ENCODE measurements at regions not wholly inside any gene's neighbourhood (a gene's known extent, or its start where the extent isn't known, plus 50 kb on each side); places are given as distances from the start of the nearest gene placed in this dataset.

DNA sequence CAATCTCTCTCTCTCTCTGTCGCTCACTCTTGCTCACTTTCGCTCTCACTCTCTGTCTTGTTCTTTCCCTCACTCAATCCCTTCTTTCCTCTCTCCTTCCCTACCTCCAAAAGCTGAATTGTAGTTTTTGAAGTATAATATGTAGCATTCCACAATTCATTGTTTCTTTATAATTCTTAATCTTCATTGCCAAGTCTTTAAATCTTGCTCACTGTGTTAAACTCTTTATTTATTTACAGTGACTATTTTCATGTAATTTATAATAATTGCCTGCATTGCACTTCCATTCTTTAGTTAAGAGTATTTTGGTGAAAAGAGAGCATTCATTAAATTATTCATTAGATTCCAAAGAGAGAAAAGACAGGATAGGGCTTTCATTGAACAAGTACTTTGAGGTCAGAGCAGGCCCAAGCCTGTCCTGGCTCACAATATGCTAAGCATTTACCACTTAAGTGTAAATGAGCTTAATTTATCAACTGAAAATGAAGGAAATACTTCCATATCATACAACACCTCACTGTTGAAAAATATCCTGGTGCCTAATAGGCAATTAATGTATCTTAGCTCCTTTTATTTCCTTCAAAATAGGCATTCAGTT is 257.4 kb upstream of the SLITRK1 start:
- H3K4me1 ChIP-seq (replicated peaks in 1 of 2): no peaks in the 10 kb centered on the region
- intact Hi-C loops (cut with DNase I): no loop called here
- TF ChIP-seq CTCF (IDR thresholded peaks at IDR 0.05) (no peak), POLR2A (IDR thresholded peaks at IDR 0.05) (no peak)
- H3K27ac ChIP-seq: no peak overlapping the region
- WGBS, 4 donors: 89 to 96% (median 93%) methylated on average over 2 of the region's 2 CpGs
- no peak for DNase-seq
- H3K4me3 ChIP-seq: no peak overlapping the region
- no peaks in the 10 kb centered on the region for H3K9me3 ChIP-seq (replicated peaks in 1 of 3)
- H3K27me3 ChIP-seq: no peaks in the 10 kb centered on the region
- H3K36me3 ChIP-seq (replicated peaks in 1 of 2): no peaks in the 10 kb centered on the region

GRCh38 chr13:84137292-84137691 is 255.0 kb upstream of the SLITRK1 start:
- Histone ChIP-seq H3K9me3 (replicated peaks in 1 of 3) (no peaks in the 10 kb centered on the region), H3K27me3 (no peaks in the 10 kb centered on the region), H3K4me1 (replicated peaks in 1 of 2) (no peaks in the 10 kb centered on the region), H3K36me3 (replicated peaks in 1 of 2) (no peaks in the 10 kb centered on the region), H3K27ac (no peak overlapping the region), H3K4me3 (no peak overlapping the region)
- TF ChIP-seq CTCF (IDR thresholded peaks at IDR 0.05) (no peak), POLR2A (IDR thresholded peaks at IDR 0.05) (no peak)
- 54 to 69% (median 63%) methylated on average over 2 of the region's 2 CpGs for WGBS, 4 donors
- DNase-seq: no peak
- intact Hi-C loops (cut with DNase I): no loop called here

DNA sequence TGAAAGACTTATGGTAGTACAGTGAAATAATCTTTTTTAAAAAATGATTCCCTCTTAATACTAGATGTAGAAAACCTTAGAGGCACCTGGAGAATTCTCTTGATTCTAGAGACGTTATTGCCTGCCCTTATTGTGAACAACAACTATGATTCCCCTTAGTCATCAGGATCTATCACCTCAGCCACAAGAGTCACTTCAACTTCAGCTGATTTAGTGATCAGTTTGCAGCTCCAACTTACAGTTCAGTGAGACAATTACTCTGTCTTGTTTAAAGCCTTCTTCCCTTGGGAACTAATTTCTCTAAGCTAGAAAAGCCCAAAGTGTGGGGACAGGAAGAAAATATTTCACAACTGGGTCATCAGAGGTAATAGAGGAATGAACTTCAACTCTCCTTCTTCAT is 254.3 kb upstream of the SLITRK1 start:
- Histone ChIP-seq H3K27me3 (no peaks in the 10 kb centered on the region), H3K9me3 (replicated peaks in 1 of 3) (no peaks in the 10 kb centered on the region), H3K4me1 (replicated peaks in 1 of 2) (no peaks in the 10 kb centered on the region), H3K27ac (no peak overlapping the region), H3K36me3 (replicated peaks in 1 of 2) (no peaks in the 10 kb centered on the region), H3K4me3 (no peak overlapping the region)
- intact Hi-C loops (cut with DNase I): no loop called here
- WGBS, 4 donors: 38 to 52% (median 52%) methylated on average over 1 of the region's 1 CpG
- TF ChIP-seq CTCF (IDR thresholded peaks at IDR 0.05) (no peak), POLR2A (IDR thresholded peaks at IDR 0.05) (no peak)
- no peak for DNase-seq

GRCh38 chr13:84132491-84132890 is 250.2 kb upstream of the SLITRK1 start:
- no peaks in the 10 kb centered on the region for H3K36me3 ChIP-seq (replicated peaks in 1 of 2)
- H3K27ac ChIP-seq: no peak overlapping the region
- no peaks in the 10 kb centered on the region for H3K27me3 ChIP-seq
- DNase-seq: no peak
- H3K4me3 ChIP-seq: no peak overlapping the region
- no peaks in the 10 kb centered on the region for H3K9me3 ChIP-seq (replicated peaks in 1 of 3)
- no peak for TF ChIP-seq CTCF (IDR thresholded peaks at IDR 0.05)
- no peak for TF ChIP-seq POLR2A (IDR thresholded peaks at IDR 0.05)
- intact Hi-C loops (cut with DNase I): no loop called here
- H3K4me1 ChIP-seq (replicated peaks in 1 of 2): no peaks in the 10 kb centered on the region

Measured in adrenal gland (tissue), 9 donors.